NK-92 treated with Interleukin-12 subunit alpha and Interleukin-12 subunit beta, amount 100 ng/mL, for 24 hours (cell line): ENCODE measurements at regions not wholly inside any gene's neighbourhood (a gene's known extent, or its start where the extent isn't known, plus 50 kb on each side); places are given as distances from the start of the nearest gene placed in this dataset.
"Not testable (repeated sequence)": the region's sequence is repeated elsewhere in the genome, so short reads cannot be mapped to it uniquely, and the experiment has no call there.

Source experiments
- DNase-seq: peaks from one replicate; lab custom pipeline; 2025; lab: John Stamatoyannopoulos, UW

GRCh38 chr4:147160908-147161513 is 215.3 kb upstream of the TTC29 start:
- DNase-seq, result no peak

GRCh38 chr4:147163311-147163710 is 217.6 kb upstream of the TTC29 start:
- DNase-seq, result no peak

GRCh38 chr4:147168200-147168599 is 222.5 kb upstream of the TTC29 start:
- not testable (repeated sequence) for DNase-seq

GRCh38 chr4:147173322-147173721 is 227.7 kb upstream of the TTC29 start:
- DNase-seq, result no peak

GRCh38 chr4:147173797-147174432 is 228.3 kb upstream of the TTC29 start:
- no peak for DNase-seq

GRCh38 chr4:147174591-147174990 is 228.9 kb upstream of the TTC29 start:
- DNase-seq, result no peak

GRCh38 chr4:147175460-147176025 is 229.9 kb upstream of the TTC29 start:
- DNase-seq, result no peak

- no peak for DNase-seq
Measured at GRCh38 chr4:147182041-147182440, 236.4 kb upstream of the TTC29 start.

- DNase-seq, result no peak
Measured at GRCh38 chr4:147192679-147193078, 247.0 kb upstream of the TTC29 start.

- DNase-seq, result no peak
Measured at GRCh38 chr4:147194114-147194513, 248.4 kb upstream of the TTC29 start.

GRCh38 chr4:147194604-147195003 is 248.9 kb upstream of the TTC29 start:
- DNase-seq, result no peak

- DNase-seq, result no peak
Measured at GRCh38 chr4:147195386-147195785, 249.7 kb upstream of the TTC29 start.

- no peak for DNase-seq
Measured at GRCh38 chr4:147198411-147199051, 252.9 kb upstream of the TTC29 start.

GRCh38 chr4:147201016-147201415 is 255.4 kb upstream of the TTC29 start:
- no peak for DNase-seq

- DNase-seq, result no peak
Measured at GRCh38 chr4:147206807-147207206, 261.1 kb upstream of the TTC29 start.

GRCh38 chr4:147207911-147208310 is 262.2 kb upstream of the TTC29 start:
- no peak for DNase-seq

GRCh38 chr4:147217655-147218054 is 263.2 kb upstream of the EDNRA start:
- no peak for DNase-seq

- no peak for DNase-seq
Measured at GRCh38 chr4:147219145-147219544, 261.8 kb upstream of the EDNRA start.

GRCh38 chr4:147220833-147221232 is 260.1 kb upstream of the EDNRA start:
- no peak for DNase-seq

GRCh38 chr4:147222906-147223305 is 258.0 kb upstream of the EDNRA start:
- no peak for DNase-seq

GRCh38 chr4:147223576-147223975 is 257.3 kb upstream of the EDNRA start:
- no peak for DNase-seq

- no peak for DNase-seq
Measured at GRCh38 chr4:147236806-147237205, 244.1 kb upstream of the EDNRA start.

- DNase-seq, result no peak
Measured at GRCh38 chr4:147244786-147245185, 236.1 kb upstream of the EDNRA start.
